ENCODE measurements at regions not wholly inside any gene's neighbourhood (a gene's known extent, or its start where the extent isn't known, plus 50 kb on each side); places are given as distances from the start of the nearest gene placed in this dataset.

DNA sequence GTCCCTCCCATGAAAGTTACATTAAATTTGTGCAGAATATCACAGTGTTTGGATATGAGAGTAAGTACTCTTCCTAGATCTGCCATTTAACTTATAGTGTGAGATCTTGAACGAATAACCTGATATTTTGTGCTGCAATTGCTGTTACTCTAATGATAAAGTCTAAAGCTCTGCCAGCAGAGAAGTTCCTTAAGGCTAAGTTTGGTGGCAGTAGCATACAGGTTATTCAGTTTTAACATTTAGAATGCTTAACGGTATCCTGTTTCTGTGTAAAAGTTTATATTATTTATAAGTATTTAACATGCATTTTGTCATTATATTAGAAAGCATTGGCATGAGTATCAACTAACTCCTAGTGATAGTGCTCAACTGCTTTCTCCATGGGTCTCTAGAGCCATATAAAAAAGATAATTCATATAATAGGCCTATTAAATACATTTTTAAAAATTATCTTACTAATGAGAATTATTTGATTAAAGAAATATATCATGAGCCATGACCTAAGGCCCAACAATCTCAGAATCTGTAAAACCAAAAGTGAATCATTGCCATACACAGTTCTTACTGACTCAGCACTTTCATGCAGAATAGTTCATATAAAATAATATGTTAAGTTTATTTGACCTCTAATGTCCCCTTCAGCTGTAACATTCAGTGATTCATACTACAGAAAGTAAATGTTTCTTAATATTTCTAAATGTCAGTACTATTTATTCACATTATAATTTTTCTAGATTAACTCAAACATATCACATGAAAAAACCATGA lies 1058.6 kb downstream of the TRHDE start:
- H3K4me2 ChIP-seq (ENCODE audit: low read length), result no peak overlapping the region
- H3K36me3 ChIP-seq (ENCODE audit: insufficient read depth, low read length), result no peaks in the 10 kb centered on the region
- H3K27ac ChIP-seq (ENCODE audit: low read length), result no peak overlapping the region
- no peaks in the 10 kb centered on the region for H4K20me1 ChIP-seq (ENCODE audit: insufficient read depth)
- H3K4me3 ChIP-seq (ENCODE audit: low read length), result no peak overlapping the region
- no peak overlapping the region for H3K9ac ChIP-seq (ENCODE audit: low read length)
- no peaks in the 10 kb centered on the region for H3F3A ChIP-seq (ENCODE audit: insufficient read depth, low read length, poor library complexity, severe bottlenecking)
- no peak overlapping the region for H2AFZ ChIP-seq (ENCODE audit: low read depth, low read length)
- no peaks in the 10 kb centered on the region for H3K27me3 ChIP-seq (ENCODE audit: insufficient read depth, low read depth, low read length)
- no peaks in the 10 kb centered on the region for H3K79me2 ChIP-seq (replicated peaks; ENCODE audit: insufficient read depth, low read length)
- no peaks in the 10 kb centered on the region for H3K9me3 ChIP-seq (ENCODE audit: low read length)
- no peaks in the 10 kb centered on the region for H3K9me2 ChIP-seq (ENCODE audit: insufficient read depth, low read length)
- TF ChIP-seq MXI1 (conservative IDR thresholded peaks at IDR 0.05; ENCODE audit: poor library complexity, severe bottlenecking) (no peak), TAF1 (IDR thresholded peaks at IDR 0.05; ENCODE audit: low read depth) (no peak)

DNA sequence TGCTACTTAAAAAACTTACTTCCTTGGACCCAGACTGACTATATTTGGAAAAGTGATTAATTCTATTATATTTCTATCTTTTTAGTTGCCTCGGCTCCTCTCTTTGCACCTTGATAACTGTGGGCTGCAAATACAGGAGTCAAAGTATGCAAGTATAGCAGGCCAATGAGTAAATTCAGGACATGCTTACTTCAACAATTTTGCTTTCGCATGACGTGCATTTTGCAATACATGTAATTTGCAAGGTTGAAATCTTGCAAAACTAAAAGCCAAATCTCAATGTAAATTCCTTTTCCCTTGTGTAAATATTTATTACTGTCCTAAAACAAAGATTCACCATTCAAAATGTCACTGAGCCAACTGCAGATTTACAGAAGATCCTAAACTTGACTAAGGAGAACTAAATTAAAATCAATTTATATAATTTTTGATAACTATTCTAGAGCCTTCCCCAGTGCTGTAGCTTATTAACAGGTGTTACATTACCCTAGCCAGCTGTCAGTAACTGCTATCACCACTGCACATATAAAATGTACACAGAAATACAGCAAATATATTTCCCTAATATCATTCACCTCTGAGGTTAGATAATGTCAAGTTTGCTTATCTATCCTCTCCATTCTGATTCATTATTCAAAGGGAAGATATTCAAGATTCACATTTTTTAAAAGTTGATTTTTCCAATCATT lies 1069.5 kb downstream of the TRHDE start:
- no peaks in the 10 kb centered on the region for H4K20me1 ChIP-seq (ENCODE audit: insufficient read depth)
- no peak overlapping the region for H3K4me2 ChIP-seq (ENCODE audit: low read length)
- no peak overlapping the region for H3K27ac ChIP-seq (ENCODE audit: low read length)
- no peaks in the 10 kb centered on the region for H3K9me2 ChIP-seq (ENCODE audit: insufficient read depth, low read length)
- TF ChIP-seq, protein P1, sequence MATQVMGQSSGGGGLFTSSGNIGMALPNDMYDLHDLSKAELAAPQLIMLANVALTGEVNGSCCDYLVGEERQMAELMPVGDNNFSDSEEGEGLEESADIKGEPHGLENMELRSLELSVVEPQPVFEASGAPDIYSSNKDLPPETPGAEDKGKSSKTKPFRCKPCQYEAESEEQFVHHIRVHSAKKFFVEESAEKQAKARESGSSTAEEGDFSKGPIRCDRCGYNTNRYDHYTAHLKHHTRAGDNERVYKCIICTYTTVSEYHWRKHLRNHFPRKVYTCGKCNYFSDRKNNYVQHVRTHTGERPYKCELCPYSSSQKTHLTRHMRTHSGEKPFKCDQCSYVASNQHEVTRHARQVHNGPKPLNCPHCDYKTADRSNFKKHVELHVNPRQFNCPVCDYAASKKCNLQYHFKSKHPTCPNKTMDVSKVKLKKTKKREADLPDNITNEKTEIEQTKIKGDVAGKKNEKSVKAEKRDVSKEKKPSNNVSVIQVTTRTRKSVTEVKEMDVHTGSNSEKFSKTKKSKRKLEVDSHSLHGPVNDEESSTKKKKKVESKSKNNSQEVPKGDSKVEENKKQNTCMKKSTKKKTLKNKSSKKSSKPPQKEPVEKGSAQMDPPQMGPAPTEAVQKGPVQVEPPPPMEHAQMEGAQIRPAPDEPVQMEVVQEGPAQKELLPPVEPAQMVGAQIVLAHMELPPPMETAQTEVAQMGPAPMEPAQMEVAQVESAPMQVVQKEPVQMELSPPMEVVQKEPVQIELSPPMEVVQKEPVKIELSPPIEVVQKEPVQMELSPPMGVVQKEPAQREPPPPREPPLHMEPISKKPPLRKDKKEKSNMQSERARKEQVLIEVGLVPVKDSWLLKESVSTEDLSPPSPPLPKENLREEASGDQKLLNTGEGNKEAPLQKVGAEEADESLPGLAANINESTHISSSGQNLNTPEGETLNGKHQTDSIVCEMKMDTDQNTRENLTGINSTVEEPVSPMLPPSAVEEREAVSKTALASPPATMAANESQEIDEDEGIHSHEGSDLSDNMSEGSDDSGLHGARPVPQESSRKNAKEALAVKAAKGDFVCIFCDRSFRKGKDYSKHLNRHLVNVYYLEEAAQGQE (IDR thresholded peaks at IDR 0.05; ENCODE audit: borderline replicate concordance), result no peak
- TF ChIP-seq, protein P2, sequence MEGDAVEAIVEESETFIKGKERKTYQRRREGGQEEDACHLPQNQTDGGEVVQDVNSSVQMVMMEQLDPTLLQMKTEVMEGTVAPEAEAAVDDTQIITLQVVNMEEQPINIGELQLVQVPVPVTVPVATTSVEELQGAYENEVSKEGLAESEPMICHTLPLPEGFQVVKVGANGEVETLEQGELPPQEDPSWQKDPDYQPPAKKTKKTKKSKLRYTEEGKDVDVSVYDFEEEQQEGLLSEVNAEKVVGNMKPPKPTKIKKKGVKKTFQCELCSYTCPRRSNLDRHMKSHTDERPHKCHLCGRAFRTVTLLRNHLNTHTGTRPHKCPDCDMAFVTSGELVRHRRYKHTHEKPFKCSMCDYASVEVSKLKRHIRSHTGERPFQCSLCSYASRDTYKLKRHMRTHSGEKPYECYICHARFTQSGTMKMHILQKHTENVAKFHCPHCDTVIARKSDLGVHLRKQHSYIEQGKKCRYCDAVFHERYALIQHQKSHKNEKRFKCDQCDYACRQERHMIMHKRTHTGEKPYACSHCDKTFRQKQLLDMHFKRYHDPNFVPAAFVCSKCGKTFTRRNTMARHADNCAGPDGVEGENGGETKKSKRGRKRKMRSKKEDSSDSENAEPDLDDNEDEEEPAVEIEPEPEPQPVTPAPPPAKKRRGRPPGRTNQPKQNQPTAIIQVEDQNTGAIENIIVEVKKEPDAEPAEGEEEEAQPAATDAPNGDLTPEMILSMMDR (IDR thresholded peaks at IDR 0.05; ENCODE audit: poor library complexity, severe bottlenecking), result no peak
- no peak for TF ChIP-seq EZH2 (IDR thresholded peaks at IDR 0.05; ENCODE audit: borderline replicate concordance, insufficient read depth, low read length, poor library complexity, severe bottlenecking)
- no peak for TF ChIP-seq MXI1 (conservative IDR thresholded peaks at IDR 0.05; ENCODE audit: poor library complexity, severe bottlenecking)
- TF ChIP-seq RAD21 (conservative IDR thresholded peaks at IDR 0.05), result no peak
- TF ChIP-seq TAF1 (IDR thresholded peaks at IDR 0.05; ENCODE audit: low read depth), result no peak
- TF ChIP-seq EP300 (conservative IDR thresholded peaks at IDR 0.05; ENCODE audit: poor library complexity, severe bottlenecking), result no peak
- no peak for TF ChIP-seq POLR2AphosphoS5 (IDR thresholded peaks at IDR 0.05)
- TF ChIP-seq SMC3 (conservative IDR thresholded peaks at IDR 0.05; ENCODE audit: poor library complexity), result no peak
- no peaks in the 10 kb centered on the region for H3K9me3 ChIP-seq (ENCODE audit: low read length)
- no peak overlapping the region for H3K4me3 ChIP-seq (ENCODE audit: low read length)
- no peaks in the 10 kb centered on the region for H3F3A ChIP-seq (ENCODE audit: insufficient read depth, low read length, poor library complexity, severe bottlenecking)
- no peaks in the 10 kb centered on the region for H3K79me2 ChIP-seq (replicated peaks; ENCODE audit: insufficient read depth, low read length)
- H3K27me3 ChIP-seq (ENCODE audit: insufficient read depth, low read depth, low read length), result no peaks in the 10 kb centered on the region
- no peak overlapping the region for H2AFZ ChIP-seq (ENCODE audit: low read depth, low read length)
- H3K36me3 ChIP-seq (ENCODE audit: insufficient read depth, low read length), result no peaks in the 10 kb centered on the region
- H3K9ac ChIP-seq (ENCODE audit: low read length), result no peak overlapping the region

All from neural cell (in vitro differentiated cells).